ENCODE measurements at regions not wholly inside any gene's neighbourhood (a gene's known extent, or its start where the extent isn't known, plus 50 kb on each side); places are given as distances from the start of the nearest gene placed in this dataset.

DNA sequence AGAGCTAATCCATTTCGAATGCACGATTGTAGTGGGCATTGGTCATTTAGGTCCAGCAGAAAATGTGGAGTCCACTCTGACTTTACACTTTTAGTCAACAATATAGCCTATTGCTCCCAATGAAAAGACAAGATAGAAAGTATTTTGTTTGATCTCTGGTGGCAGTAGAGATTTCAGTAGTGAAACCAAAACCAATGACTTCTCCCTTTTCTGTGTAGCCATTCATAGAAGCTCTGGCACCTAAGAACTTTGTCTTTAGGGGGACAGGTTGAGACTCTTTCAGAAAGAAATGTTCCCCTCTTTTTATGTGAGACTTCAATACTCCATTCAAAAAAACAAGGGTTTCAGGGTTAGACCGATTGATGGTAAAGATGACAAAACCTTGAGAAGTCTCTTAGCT, 510.8 kb upstream of the POU3F2 start:
- TF ChIP-seq, protein P1, sequence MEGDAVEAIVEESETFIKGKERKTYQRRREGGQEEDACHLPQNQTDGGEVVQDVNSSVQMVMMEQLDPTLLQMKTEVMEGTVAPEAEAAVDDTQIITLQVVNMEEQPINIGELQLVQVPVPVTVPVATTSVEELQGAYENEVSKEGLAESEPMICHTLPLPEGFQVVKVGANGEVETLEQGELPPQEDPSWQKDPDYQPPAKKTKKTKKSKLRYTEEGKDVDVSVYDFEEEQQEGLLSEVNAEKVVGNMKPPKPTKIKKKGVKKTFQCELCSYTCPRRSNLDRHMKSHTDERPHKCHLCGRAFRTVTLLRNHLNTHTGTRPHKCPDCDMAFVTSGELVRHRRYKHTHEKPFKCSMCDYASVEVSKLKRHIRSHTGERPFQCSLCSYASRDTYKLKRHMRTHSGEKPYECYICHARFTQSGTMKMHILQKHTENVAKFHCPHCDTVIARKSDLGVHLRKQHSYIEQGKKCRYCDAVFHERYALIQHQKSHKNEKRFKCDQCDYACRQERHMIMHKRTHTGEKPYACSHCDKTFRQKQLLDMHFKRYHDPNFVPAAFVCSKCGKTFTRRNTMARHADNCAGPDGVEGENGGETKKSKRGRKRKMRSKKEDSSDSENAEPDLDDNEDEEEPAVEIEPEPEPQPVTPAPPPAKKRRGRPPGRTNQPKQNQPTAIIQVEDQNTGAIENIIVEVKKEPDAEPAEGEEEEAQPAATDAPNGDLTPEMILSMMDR (IDR thresholded peaks at IDR 0.05) = no peak
- TF ChIP-seq POLR2A (IDR thresholded peaks at IDR 0.05) = no peak
- no peaks in the 10 kb centered on the region for H3K9me3 ChIP-seq
- WGBS, 2 donors = 74 to 75% methylated on average over 3 of the region's 3 CpGs
- no peaks in the 10 kb centered on the region for H3K4me1 ChIP-seq
- no peak overlapping the region for H3K4me3 ChIP-seq
- intact Hi-C loops (cut with DNase I; ENCODE audit: low total_unique reads) = no loop called here
- no peak overlapping the region for H3K27ac ChIP-seq
- H3K36me3 ChIP-seq (ENCODE audit: low read depth, missing control alignments) = no peaks in the 10 kb centered on the region
- H3K27me3 ChIP-seq = no peaks in the 10 kb centered on the region
- no peak for DNase-seq

- WGBS, 2 donors = 27 to 37% methylated on average over 3 of the region's 3 CpGs
- Histone ChIP-seq H3K4me3 (no peak overlapping the region), H3K27me3 (no peaks in the 10 kb centered on the region), H3K9me3 (no peaks in the 10 kb centered on the region), H3K4me1 (no peaks in the 10 kb centered on the region), H3K36me3 (ENCODE audit: low read depth, missing control alignments) (no peaks in the 10 kb centered on the region), H3K27ac (no peak overlapping the region)
- no peak for DNase-seq
- TF ChIP-seq, protein P1 (IDR thresholded peaks at IDR 0.05) = no peak
- TF ChIP-seq POLR2A (IDR thresholded peaks at IDR 0.05) = no peak
- intact Hi-C loops (cut with DNase I; ENCODE audit: low total_unique reads) = no loop called here
Observed at GRCh38 chr6:98324446-98324845, 509.9 kb upstream of the POU3F2 start.

DNA sequence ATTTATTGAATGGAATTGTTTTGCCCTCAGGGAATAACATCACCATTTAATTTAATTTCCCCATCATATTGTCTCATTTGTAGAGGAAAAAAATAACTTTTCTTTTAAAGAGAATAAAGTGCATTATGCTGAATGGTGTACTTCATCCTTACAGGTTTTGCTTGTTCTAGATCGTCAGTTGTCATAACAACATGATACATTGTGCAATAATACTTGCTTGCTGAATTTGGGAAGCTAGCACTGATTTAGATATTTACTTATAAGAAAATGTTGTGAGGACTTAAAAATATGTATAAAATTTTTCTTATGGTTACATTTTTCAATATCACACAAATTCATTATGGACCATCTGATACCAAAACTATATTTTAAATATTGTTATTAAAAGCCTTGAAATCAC, 509.0 kb upstream of the POU3F2 start:
- intact Hi-C loops (cut with DNase I; ENCODE audit: low total_unique reads) = no loop called here
- DNase-seq = no peak
- Histone ChIP-seq H3K36me3 (ENCODE audit: low read depth, missing control alignments) (no peaks in the 10 kb centered on the region), H3K4me1 (no peaks in the 10 kb centered on the region), H3K9me3 (no peaks in the 10 kb centered on the region), H3K4me3 (no peak overlapping the region), H3K27me3 (no peaks in the 10 kb centered on the region), H3K27ac (no peak overlapping the region)
- 73 to 89% methylated on average over 1 of the region's 1 CpG for WGBS, 2 donors
- TF ChIP-seq POLR2A (IDR thresholded peaks at IDR 0.05) = no peak
- TF ChIP-seq, protein P1 (IDR thresholded peaks at IDR 0.05) = no peak

DNA sequence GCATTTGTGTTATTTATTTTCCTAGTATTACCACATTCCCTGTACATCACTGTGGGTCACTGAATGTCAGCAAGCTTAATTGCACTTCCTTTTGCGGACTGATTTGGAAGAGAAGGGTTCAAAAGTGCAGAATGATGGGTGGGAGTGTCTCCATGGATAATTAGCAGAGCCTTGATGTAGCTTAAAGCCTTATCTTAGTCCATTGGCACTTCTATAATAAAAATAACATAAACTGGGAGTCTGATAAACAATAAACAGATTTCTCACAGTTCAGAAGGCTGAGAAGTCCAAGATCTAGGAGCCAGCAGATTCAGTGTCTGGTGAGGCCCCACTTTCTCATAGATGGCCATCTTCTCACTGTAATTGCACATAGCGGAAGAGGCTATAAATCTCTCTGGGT, 501.1 kb upstream of the POU3F2 start:
- Histone ChIP-seq H3K27me3 (no peaks in the 10 kb centered on the region), H3K4me3 (no peak overlapping the region), H3K36me3 (ENCODE audit: low read depth, missing control alignments) (no peaks in the 10 kb centered on the region), H3K27ac (no peak overlapping the region), H3K4me1 (no peaks in the 10 kb centered on the region), H3K9me3 (no peaks in the 10 kb centered on the region)
- intact Hi-C loops (cut with DNase I; ENCODE audit: low total_unique reads) = no loop called here
- DNase-seq = no peak
- TF ChIP-seq, protein P1 (IDR thresholded peaks at IDR 0.05) = no peak
- TF ChIP-seq POLR2A (IDR thresholded peaks at IDR 0.05) = no peak
- WGBS, 2 donors = 25 to 41% methylated on average over 2 of the region's 2 CpGs

- H3K36me3 ChIP-seq (ENCODE audit: low read depth, missing control alignments) = no peaks in the 10 kb centered on the region
- H3K9me3 ChIP-seq = no peaks in the 10 kb centered on the region
- intact Hi-C loops (cut with DNase I; ENCODE audit: low total_unique reads) = no loop called here
- H3K4me1 ChIP-seq = no peaks in the 10 kb centered on the region
- no peak overlapping the region for H3K4me3 ChIP-seq
- H3K27me3 ChIP-seq = no peaks in the 10 kb centered on the region
- no peak for DNase-seq
- TF ChIP-seq POLR2A (IDR thresholded peaks at IDR 0.05) = no peak
- TF ChIP-seq, protein P1 (IDR thresholded peaks at IDR 0.05) = no peak
- no peak overlapping the region for H3K27ac ChIP-seq
Observed at GRCh38 chr6:98335594-98335993, 498.8 kb upstream of the POU3F2 start.

Measured in testis (tissue), 2 donors.